H9 (cell line): ENCODE measurements at regions not wholly inside any gene's neighbourhood (a gene's known extent, or its start where the extent isn't known, plus 50 kb on each side); places are given as distances from the start of the nearest gene placed in this dataset.

ENCODE experiments used
- DNase-seq: peaks from one replicate; pipeline ENCODE4 v3.0.0-alpha.2; 2017
- H2AFZ ChIP-seq: one replicate; pipeline ENCODE4 v1.6.1; 2013; ENCODE audit warnings: mild to moderate bottlenecking, low read length, control low read depth, moderate library complexity
- H2AK5ac ChIP-seq: 2 replicates; pipeline ENCODE4 v1.6.1; 2013; ENCODE audit warnings: low read length, control low read depth, mixed read lengths; ENCODE audit not compliant: insufficient read length
- H2BK120ac ChIP-seq: one replicate; pipeline ENCODE4 v1.6.1; 2013; ENCODE audit warnings: low read depth, mild to moderate bottlenecking, low read length, control low read depth, inconsistent platforms; ENCODE audit not compliant: poor library complexity, severe bottlenecking
- H2BK12ac ChIP-seq: 2 replicates; pipeline ENCODE4 v1.6.1; 2013; ENCODE audit warnings: low read length, control low read depth, mixed read lengths, low read depth; ENCODE audit not compliant: insufficient read length
- H2BK15ac ChIP-seq: 2 replicates; pipeline ENCODE4 v1.6.1; 2013; ENCODE audit warnings: low read depth, low read length, control low read depth
- H2BK20ac ChIP-seq: one replicate; pipeline ENCODE4 v1.6.1; 2013; ENCODE audit warnings: low read depth, mild to moderate bottlenecking, low read length, control low read depth, inconsistent platforms; ENCODE audit not compliant: poor library complexity, severe bottlenecking
- H2BK5ac ChIP-seq: 2 replicates; pipeline ENCODE4 v1.6.1; 2013; ENCODE audit warnings: low read length, control low read depth, mixed read lengths; ENCODE audit not compliant: insufficient read length
- H3K14ac ChIP-seq: 2 replicates; pipeline ENCODE4 v1.6.1; 2013; ENCODE audit warnings: low read length, control low read depth; ENCODE audit not compliant: insufficient read depth
- H3K18ac ChIP-seq: 2 replicates; pipeline ENCODE4 v1.6.1; 2013; ENCODE audit warnings: low read depth, mild to moderate bottlenecking, mixed read lengths, low read length, control low read depth; ENCODE audit not compliant: insufficient read length
- H3K23ac ChIP-seq: 2 replicates; pipeline ENCODE4 v1.6.1; 2013; ENCODE audit warnings: low read length, control low read depth, mixed read lengths, low read depth; ENCODE audit not compliant: insufficient read length
- H3K23me2 ChIP-seq: 2 replicates; pipeline ENCODE4 v1.6.1; 2013; ENCODE audit warnings: low read depth, mild to moderate bottlenecking, mixed read lengths, low read length, control low read depth; ENCODE audit not compliant: insufficient read length, poor library complexity, severe bottlenecking
- H3K27ac ChIP-seq: 2 replicates; pipeline ENCODE4 v1.5.1; 2013; ENCODE audit warnings: low read length, control low read depth, mixed read lengths, low read depth; ENCODE audit not compliant: insufficient read length
- H3K27me3 ChIP-seq: 2 replicates; pipeline ENCODE4 v1.6.1; 2013; ENCODE audit warnings: low read length, control low read depth, inconsistent platforms; ENCODE audit not compliant: insufficient read depth
- H3K4ac ChIP-seq: 2 replicates; pipeline ENCODE4 v1.6.1; 2013; ENCODE audit warnings: low read depth, mild to moderate bottlenecking, control low read depth, inconsistent platforms, low read length, moderate library complexity
- H3K4me1 ChIP-seq: 2 replicates; pipeline ENCODE4 v1.6.1; 2013; ENCODE audit warnings: low read length, control low read depth, inconsistent platforms; ENCODE audit not compliant: insufficient read depth
- H3K4me2 ChIP-seq: 2 replicates; pipeline ENCODE4 v1.6.1; 2013; ENCODE audit warnings: low read length, control low read depth, mixed read lengths; ENCODE audit not compliant: insufficient read length, insufficient read depth
- H3K56ac ChIP-seq: 2 replicates; pipeline ENCODE4 v1.6.1; 2013; ENCODE audit warnings: low read depth, mild to moderate bottlenecking, mixed read lengths, low read length, control low read depth; ENCODE audit not compliant: insufficient read length
- H3K79me1 ChIP-seq: 2 replicates; pipeline ENCODE4 v1.6.1; 2013; ENCODE audit warnings: low read depth, mild to moderate bottlenecking, moderate library complexity, low read length, control low read depth, inconsistent platforms; ENCODE audit not compliant: insufficient read depth, poor library complexity, severe bottlenecking
- H3K79me2 ChIP-seq: 2 replicates; pipeline ENCODE4 v1.6.1; 2013; ENCODE audit warnings: low read length, control low read depth, inconsistent platforms; ENCODE audit not compliant: insufficient read depth
- H3K9ac ChIP-seq: 2 replicates; pipeline ENCODE4 v1.6.1; 2013; ENCODE audit warnings: low read length, control low read depth, mixed read lengths; ENCODE audit not compliant: insufficient read length; ENCODE audit errors: extremely low read depth
- H3K9me3 ChIP-seq: one replicate; pipeline ENCODE4 v1.6.1; 2013; ENCODE audit warnings: low read depth, low read length, inconsistent platforms; ENCODE audit not compliant: control insufficient read depth
- H3T11ph ChIP-seq: one replicate; pipeline ENCODE4 v1.6.1; 2013; ENCODE audit warnings: mild to moderate bottlenecking, low read length, control low read depth, inconsistent platforms
- H4K20me1 ChIP-seq: one replicate; pipeline ENCODE4 v1.6.1; 2013; ENCODE audit not compliant: control insufficient read depth, insufficient read length, insufficient read depth
- H4K5ac ChIP-seq: 2 replicates; pipeline ENCODE4 v1.6.1; 2013; ENCODE audit warnings: low read depth, mild to moderate bottlenecking, mixed read lengths, low read length, control low read depth; ENCODE audit not compliant: insufficient read length
- H4K8ac ChIP-seq: replicated peaks from 2 replicates; pipeline ENCODE4 v1.6.1; 2013; ENCODE audit warnings: low read length, control low read depth, mixed read lengths, low read depth; ENCODE audit not compliant: insufficient read length
- H4K91ac ChIP-seq: 2 replicates; pipeline ENCODE4 v1.6.1; 2013; ENCODE audit warnings: low read depth, mild to moderate bottlenecking, moderate library complexity, mixed read lengths, low read length, control low read depth; ENCODE audit not compliant: insufficient read length
- H3K27ac Mint-ChIP-seq, 3 experiments: 2 replicates in 2 of 3; 3 replicates in 1 of 3; pipeline ENCODE4 v1.8.0; 2020 to 2021; ENCODE audit warnings: mixed read lengths in 3 of 3, mild to moderate bottlenecking in 1 of 3, moderate library complexity in 1 of 3
- H3K27me3 Mint-ChIP-seq: 2 replicates; pipeline ENCODE4 v1.8.0; 2021; ENCODE audit warnings: low read depth, mild to moderate bottlenecking, moderate library complexity, mixed read lengths
- H3K36me3 Mint-ChIP-seq, 3 experiments: 2 replicates in 2 of 3; 3 replicates in 1 of 3; pipeline ENCODE4 v1.8.0; 2020 to 2021; ENCODE audit warnings: low read depth in 3 of 3, mixed read lengths in 3 of 3; ENCODE audit not compliant: insufficient read depth in 1 of 3
- H3K4me1 Mint-ChIP-seq, 2 experiments: 2 replicates each; pipeline ENCODE4 v1.8.0; 2020; ENCODE audit warnings: mixed read lengths in 2 of 2
- H3K4me3 Mint-ChIP-seq, 2 experiments: 2 replicates in 1 of 2; 3 replicates in 1 of 2; pipeline ENCODE4 v1.8.0; 2020 to 2021; ENCODE audit warnings: mild to moderate bottlenecking in 2 of 2, mixed read lengths in 2 of 2, moderate library complexity in 1 of 2
- H3K9me3 Mint-ChIP-seq, 2 experiments: 2 replicates in 1 of 2; 3 replicates in 1 of 2; pipeline ENCODE4 v1.8.0; 2020; ENCODE audit warnings: mild to moderate bottlenecking in 2 of 2, mixed read lengths in 2 of 2, moderate library complexity in 1 of 2
- CTCF ChIP-seq: fragments of 200-600 bp; sonication (generic); conservative IDR thresholded peaks from 3 replicates; pipeline ENCODE4 v1.8.0; 2021; ENCODE audit warnings: antibody characterized with exemption, mild to moderate bottlenecking
- WGBS: extraction: QIAGEN DNeasy Blood & Tissue Kit; methylation state at CpG from one replicate; pipeline ENCODE4 v1.1.7; 2013; ENCODE audit warnings: missing lambda C conversion rate, low lambda C conversion rate, mixed read lengths; ENCODE audit not compliant: insufficient read length; ENCODE audit errors: extremely low coverage; 5-methylcytosine and 5-hydroxymethylcytosine counted together

GRCh38 chr5:97937846-97938245 is 754.8 kb upstream of the RIOK2 start:
- H3K36me3 Mint-ChIP-seq, result no peaks in the 10 kb centered on the region
- H3K4me1 ChIP-seq, result no peaks in the 10 kb centered on the region
- no peaks in the 10 kb centered on the region for H3K27me3 ChIP-seq
- H3K23ac ChIP-seq, result no peak overlapping the region
- H2AFZ ChIP-seq, result no peak overlapping the region
- no peak overlapping the region for H2AK5ac ChIP-seq
- no peaks in the 10 kb centered on the region for H3K27me3 Mint-ChIP-seq
- no peak for TF ChIP-seq CTCF
- no peaks in the 10 kb centered on the region for H4K20me1 ChIP-seq
- no peak overlapping the region for H2BK5ac ChIP-seq
- no peak overlapping the region for H4K8ac ChIP-seq
- H2BK120ac ChIP-seq, result no peak overlapping the region
- no peak overlapping the region for H2BK12ac ChIP-seq
- H4K5ac ChIP-seq, result no peak overlapping the region
- H3K4me2 ChIP-seq, result no peak overlapping the region
- no peak overlapping the region for H3T11ph ChIP-seq
- no peak overlapping the region for H3K9ac ChIP-seq
- H4K91ac ChIP-seq, result no peak overlapping the region
- H3K4ac ChIP-seq, result no peak overlapping the region
- no CpG with 5 or more reads among the region's 2 CpGs for WGBS
- H3K56ac ChIP-seq, result no peak overlapping the region
- no peaks in the 10 kb centered on the region for H3K9me3 Mint-ChIP-seq
- no peaks in the 10 kb centered on the region for H3K4me1 Mint-ChIP-seq
- H3K18ac ChIP-seq, result no peak overlapping the region
- DNase-seq, result no peak
- H2BK20ac ChIP-seq, result no peak overlapping the region
- no peak overlapping the region for H3K4me3 Mint-ChIP-seq
- no peaks in the 10 kb centered on the region for H3K23me2 ChIP-seq
- no peaks in the 10 kb centered on the region for H3K79me2 ChIP-seq
- no peak overlapping the region for H3K14ac ChIP-seq
- no peak overlapping the region for H3K27ac ChIP-seq
- H3K9me3 ChIP-seq, result no peaks in the 10 kb centered on the region
- H3K27ac Mint-ChIP-seq, result no peak overlapping the region
- no peak overlapping the region for H2BK15ac ChIP-seq
- no peaks in the 10 kb centered on the region for H3K79me1 ChIP-seq
